ENCODE measurements at regions not wholly inside any gene's neighbourhood (a gene's known extent, or its start where the extent isn't known, plus 50 kb on each side); places are given as distances from the start of the nearest gene placed in this dataset.

GRCh38 chr20:48049171-48049570, 263.9 kb upstream of the SULF2 start (continued):
- TF ChIP-seq, protein P1, sequence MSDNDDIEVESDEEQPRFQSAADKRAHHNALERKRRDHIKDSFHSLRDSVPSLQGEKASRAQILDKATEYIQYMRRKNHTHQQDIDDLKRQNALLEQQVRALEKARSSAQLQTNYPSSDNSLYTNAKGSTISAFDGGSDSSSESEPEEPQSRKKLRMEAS (CRISPR knock-in tag; IDR thresholded peaks at IDR 0.05): no peak

DNA sequence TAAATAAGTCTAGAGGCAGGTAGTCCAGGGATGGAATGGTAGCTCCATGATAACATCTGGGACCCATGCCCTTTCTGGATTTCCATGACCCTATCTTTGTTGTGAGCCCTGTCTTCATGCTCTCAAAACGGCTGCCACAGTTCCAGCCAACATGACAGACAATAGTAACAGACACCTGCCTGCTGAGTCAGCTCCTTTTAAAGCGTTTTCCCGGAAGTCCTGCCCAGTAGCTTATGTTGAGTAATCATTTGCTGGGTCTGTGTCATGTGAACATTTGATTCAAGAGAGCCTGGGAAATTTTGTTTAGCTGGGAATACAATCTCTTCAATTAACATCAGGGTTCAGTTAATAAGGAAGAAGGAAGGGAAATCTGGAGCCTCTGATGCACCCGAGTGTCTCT, 262.2 kb upstream of the SULF2 start:
- Mint-ChIP-seq H3K4me3 (no peak overlapping the region), H3K27me3 (ENCODE audit: low read depth) (no peaks in the 10 kb centered on the region), H3K36me3 (peaks cover 9% of the 10 kb centered on the region; the same call in 1 of the 2 replicates), H3K27ac (no peak overlapping the region), H3K4me1 (peaks cover 10% of the 10 kb centered on the region), H3K9me3 (peaks cover 32% of the 10 kb centered on the region)
- CTCF ChIA-PET: no interaction called here
- ATAC-seq (no peak), DNase-seq (ENCODE audit: low spot score) (no peak)
- POLR2A ChIA-PET: interaction anchor here (1.1 kb wide), 1 partner anchor 125 kb away, joined by 3 read pairs; no protein-coding TSS in a partner anchor
- TF ChIP-seq MYBL2 (CRISPR knock-in tag; IDR thresholded peaks at IDR 0.05) (no peak), ZNF423 (CRISPR knock-in tag; IDR thresholded peaks at IDR 0.05) (no peak), E2F5 (CRISPR knock-in tag; IDR thresholded peaks at IDR 0.05) (no peak), FOXP4 (CRISPR knock-in tag; IDR thresholded peaks at IDR 0.05) (no peak), GRHL2 (CRISPR knock-in tag; IDR thresholded peaks at IDR 0.05; ENCODE audit: insufficient replicate concordance, severe bottlenecking) (no peak), MLX (CRISPR knock-in tag; IDR thresholded peaks at IDR 0.05) (no peak), ZNF263 (CRISPR knock-in tag; IDR thresholded peaks at IDR 0.05; ENCODE audit: low read depth) (no peak), ZNF396 (CRISPR knock-in tag; IDR thresholded peaks at IDR 0.05; ENCODE audit: borderline replicate concordance) (no peak), USF1 (CRISPR knock-in tag; IDR thresholded peaks at IDR 0.05) (no peak), JUN (CRISPR knock-in tag; IDR thresholded peaks at IDR 0.05) (no peak), JAZF1 (CRISPR knock-in tag; IDR thresholded peaks at IDR 0.05) (no peak), TEAD1 (CRISPR knock-in tag; IDR thresholded peaks at IDR 0.05) (no peak), NFE2L1 (CRISPR knock-in tag; IDR thresholded peaks at IDR 0.05) (no peak), SP1 (CRISPR knock-in tag; conservative IDR thresholded peaks at IDR 0.05) (no peak), NFYB (CRISPR knock-in tag; conservative IDR thresholded peaks at IDR 0.05; ENCODE audit: low read depth) (no peak)
- TF ChIP-seq, protein P2, sequence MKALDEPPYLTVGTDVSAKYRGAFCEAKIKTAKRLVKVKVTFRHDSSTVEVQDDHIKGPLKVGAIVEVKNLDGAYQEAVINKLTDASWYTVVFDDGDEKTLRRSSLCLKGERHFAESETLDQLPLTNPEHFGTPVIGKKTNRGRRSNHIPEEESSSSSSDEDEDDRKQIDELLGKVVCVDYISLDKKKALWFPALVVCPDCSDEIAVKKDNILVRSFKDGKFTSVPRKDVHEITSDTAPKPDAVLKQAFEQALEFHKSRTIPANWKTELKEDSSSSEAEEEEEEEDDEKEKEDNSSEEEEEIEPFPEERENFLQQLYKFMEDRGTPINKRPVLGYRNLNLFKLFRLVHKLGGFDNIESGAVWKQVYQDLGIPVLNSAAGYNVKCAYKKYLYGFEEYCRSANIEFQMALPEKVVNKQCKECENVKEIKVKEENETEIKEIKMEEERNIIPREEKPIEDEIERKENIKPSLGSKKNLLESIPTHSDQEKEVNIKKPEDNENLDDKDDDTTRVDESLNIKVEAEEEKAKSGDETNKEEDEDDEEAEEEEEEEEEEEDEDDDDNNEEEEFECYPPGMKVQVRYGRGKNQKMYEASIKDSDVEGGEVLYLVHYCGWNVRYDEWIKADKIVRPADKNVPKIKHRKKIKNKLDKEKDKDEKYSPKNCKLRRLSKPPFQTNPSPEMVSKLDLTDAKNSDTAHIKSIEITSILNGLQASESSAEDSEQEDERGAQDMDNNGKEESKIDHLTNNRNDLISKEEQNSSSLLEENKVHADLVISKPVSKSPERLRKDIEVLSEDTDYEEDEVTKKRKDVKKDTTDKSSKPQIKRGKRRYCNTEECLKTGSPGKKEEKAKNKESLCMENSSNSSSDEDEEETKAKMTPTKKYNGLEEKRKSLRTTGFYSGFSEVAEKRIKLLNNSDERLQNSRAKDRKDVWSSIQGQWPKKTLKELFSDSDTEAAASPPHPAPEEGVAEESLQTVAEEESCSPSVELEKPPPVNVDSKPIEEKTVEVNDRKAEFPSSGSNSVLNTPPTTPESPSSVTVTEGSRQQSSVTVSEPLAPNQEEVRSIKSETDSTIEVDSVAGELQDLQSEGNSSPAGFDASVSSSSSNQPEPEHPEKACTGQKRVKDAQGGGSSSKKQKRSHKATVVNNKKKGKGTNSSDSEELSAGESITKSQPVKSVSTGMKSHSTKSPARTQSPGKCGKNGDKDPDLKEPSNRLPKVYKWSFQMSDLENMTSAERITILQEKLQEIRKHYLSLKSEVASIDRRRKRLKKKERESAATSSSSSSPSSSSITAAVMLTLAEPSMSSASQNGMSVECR (CRISPR knock-in tag; IDR thresholded peaks at IDR 0.05; ENCODE audit: borderline replicate concordance): no peak
- TF ChIP-seq, protein P3, sequence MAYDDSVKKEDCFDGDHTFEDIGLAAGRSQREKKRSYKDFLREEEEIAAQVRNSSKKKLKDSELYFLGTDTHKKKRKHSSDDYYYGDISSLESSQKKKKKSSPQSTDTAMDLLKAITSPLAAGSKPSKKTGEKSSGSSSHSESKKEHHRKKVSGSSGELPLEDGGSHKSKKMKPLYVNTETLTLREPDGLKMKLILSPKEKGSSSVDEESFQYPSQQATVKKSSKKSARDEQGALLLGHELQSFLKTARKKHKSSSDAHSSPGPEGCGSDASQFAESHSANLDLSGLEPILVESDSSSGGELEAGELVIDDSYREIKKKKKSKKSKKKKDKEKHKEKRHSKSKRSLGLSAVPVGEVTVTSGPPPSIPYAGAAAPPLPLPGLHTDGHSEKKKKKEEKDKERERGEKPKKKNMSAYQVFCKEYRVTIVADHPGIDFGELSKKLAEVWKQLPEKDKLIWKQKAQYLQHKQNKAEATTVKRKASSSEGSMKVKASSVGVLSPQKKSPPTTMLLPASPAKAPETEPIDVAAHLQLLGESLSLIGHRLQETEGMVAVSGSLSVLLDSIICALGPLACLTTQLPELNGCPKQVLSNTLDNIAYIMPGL (CRISPR knock-in tag; IDR thresholded peaks at IDR 0.05): no peak
- TF ChIP-seq, protein P4, sequence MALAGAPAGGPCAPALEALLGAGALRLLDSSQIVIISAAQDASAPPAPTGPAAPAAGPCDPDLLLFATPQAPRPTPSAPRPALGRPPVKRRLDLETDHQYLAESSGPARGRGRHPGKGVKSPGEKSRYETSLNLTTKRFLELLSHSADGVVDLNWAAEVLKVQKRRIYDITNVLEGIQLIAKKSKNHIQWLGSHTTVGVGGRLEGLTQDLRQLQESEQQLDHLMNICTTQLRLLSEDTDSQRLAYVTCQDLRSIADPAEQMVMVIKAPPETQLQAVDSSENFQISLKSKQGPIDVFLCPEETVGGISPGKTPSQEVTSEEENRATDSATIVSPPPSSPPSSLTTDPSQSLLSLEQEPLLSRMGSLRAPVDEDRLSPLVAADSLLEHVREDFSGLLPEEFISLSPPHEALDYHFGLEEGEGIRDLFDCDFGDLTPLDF (CRISPR knock-in tag; IDR thresholded peaks at IDR 0.05): no peak
- TF ChIP-seq, protein P5, sequence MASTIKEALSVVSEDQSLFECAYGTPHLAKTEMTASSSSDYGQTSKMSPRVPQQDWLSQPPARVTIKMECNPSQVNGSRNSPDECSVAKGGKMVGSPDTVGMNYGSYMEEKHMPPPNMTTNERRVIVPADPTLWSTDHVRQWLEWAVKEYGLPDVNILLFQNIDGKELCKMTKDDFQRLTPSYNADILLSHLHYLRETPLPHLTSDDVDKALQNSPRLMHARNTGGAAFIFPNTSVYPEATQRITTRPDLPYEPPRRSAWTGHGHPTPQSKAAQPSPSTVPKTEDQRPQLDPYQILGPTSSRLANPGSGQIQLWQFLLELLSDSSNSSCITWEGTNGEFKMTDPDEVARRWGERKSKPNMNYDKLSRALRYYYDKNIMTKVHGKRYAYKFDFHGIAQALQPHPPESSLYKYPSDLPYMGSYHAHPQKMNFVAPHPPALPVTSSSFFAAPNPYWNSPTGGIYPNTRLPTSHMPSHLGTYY (CRISPR knock-in tag; IDR thresholded peaks at IDR 0.05): no peak
- TF ChIP-seq, protein P6, sequence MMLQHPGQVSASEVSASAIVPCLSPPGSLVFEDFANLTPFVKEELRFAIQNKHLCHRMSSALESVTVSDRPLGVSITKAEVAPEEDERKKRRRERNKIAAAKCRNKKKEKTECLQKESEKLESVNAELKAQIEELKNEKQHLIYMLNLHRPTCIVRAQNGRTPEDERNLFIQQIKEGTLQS (CRISPR knock-in tag; conservative IDR thresholded peaks at IDR 0.05): no peak
